ENCODE measurements at regions not wholly inside any gene's neighbourhood (a gene's known extent, or its start where the extent isn't known, plus 50 kb on each side); places are given as distances from the start of the nearest gene placed in this dataset.

- TF ChIP-seq CTCF (conservative IDR thresholded peaks at IDR 0.05; ENCODE audit: low read length) (no peak), EZH2phosphoT487 (IDR thresholded peaks at IDR 0.05; ENCODE audit: borderline replicate concordance, low read depth, low read length) (no peak)
Measured at GRCh38 chr1:238171985-238172384, 281.3 kb upstream of the ZP4 start.

Measured in OCI-LY7 (cell line).